ENCODE measurements at regions not wholly inside any gene's neighbourhood (a gene's known extent, or its start where the extent isn't known, plus 50 kb on each side); places are given as distances from the start of the nearest gene placed in this dataset.

- Histone ChIP-seq H3K9me3 (no peaks in the 10 kb centered on the region), H3K4me1 (peaks cover 0 to 9% of the 10 kb centered on the region in 2 donors), H3K4me3 (no peak overlapping the region), H3K27me3 (no peaks in the 10 kb centered on the region), H3K36me3 (no peaks in the 10 kb centered on the region), H3K27ac (no peak overlapping the region)
- DNase-seq (ENCODE audit: low spot score in 2 of 2): no peak
- TF ChIP-seq CTCF (IDR thresholded peaks at IDR 0.05): no peak
- intact Hi-C loops (cut with DNase I): loop anchor here (10.0 kb wide), 1 partner anchor 563 kb away; the partner anchor contains the start of gene CASP8AP2
Observed at GRCh38 chr6:90387383-90387775, 90.7 kb upstream of the BACH2 start.

GRCh38 chr6:90386399-90387382, 90.0 kb upstream of the BACH2 start:
- intact Hi-C loops (cut with DNase I): loop anchor here (10.0 kb wide), 1 partner anchor 562 kb away; the partner anchor contains the start of gene CASP8AP2
- TF ChIP-seq CTCF (IDR thresholded peaks at IDR 0.05): no peak
- no peak for DNase-seq (ENCODE audit: low spot score in 2 of 2)
- H3K27me3 ChIP-seq: no peaks in the 10 kb centered on the region
- H3K9me3 ChIP-seq: no peaks in the 10 kb centered on the region
- peaks cover 0 to 9% of the 10 kb centered on the region in 2 donors for H3K4me1 ChIP-seq
- H3K4me3 ChIP-seq: no peak overlapping the region
- H3K36me3 ChIP-seq: no peaks in the 10 kb centered on the region
- H3K27ac ChIP-seq: no peak overlapping the region

GRCh38 chr6:90385759-90386313, 89.2 kb upstream of the BACH2 start:
- DNase-seq (ENCODE audit: low spot score in 2 of 2): no peak
- no peak overlapping the region for H3K4me3 ChIP-seq
- H3K27me3 ChIP-seq: no peaks in the 10 kb centered on the region
- no peaks in the 10 kb centered on the region for H3K36me3 ChIP-seq
- H3K27ac ChIP-seq: no peak overlapping the region
- intact Hi-C loops (cut with DNase I): loop anchor here (10.0 kb wide), 1 partner anchor 561 kb away; the partner anchor contains the start of gene CASP8AP2
- no peaks in the 10 kb centered on the region for H3K9me3 ChIP-seq
- peaks cover 0 to 9% of the 10 kb centered on the region in 2 donors for H3K4me1 ChIP-seq
- no peak for TF ChIP-seq CTCF (IDR thresholded peaks at IDR 0.05)

- no peaks in the 10 kb centered on the region for H3K36me3 ChIP-seq
- no peak for TF ChIP-seq CTCF (IDR thresholded peaks at IDR 0.05)
- DNase-seq (ENCODE audit: low spot score in 2 of 2): no peak
- peak overlapping the region; percentile 45 to 71 for H3K27ac ChIP-seq
- H3K4me1 ChIP-seq: peaks cover 0 to 9% of the 10 kb centered on the region in 2 donors
- H3K27me3 ChIP-seq: no peaks in the 10 kb centered on the region
- H3K4me3 ChIP-seq: peak overlapping the region in 1 of 2 donors; percentile 13
- intact Hi-C loops (cut with DNase I): loop anchor here (10.0 kb wide), 1 partner anchor 560 kb away; the partner anchor contains the start of gene CASP8AP2
- no peaks in the 10 kb centered on the region for H3K9me3 ChIP-seq
Observed at GRCh38 chr6:90384720-90385119, 88.1 kb upstream of the BACH2 start.

GRCh38 chr6:90383196-90383822, 86.7 kb upstream of the BACH2 start:
- no peaks in the 10 kb centered on the region for H3K9me3 ChIP-seq
- H3K4me3 ChIP-seq: no peak overlapping the region
- peaks cover 0 to 9% of the 10 kb centered on the region in 2 donors for H3K4me1 ChIP-seq
- no peaks in the 10 kb centered on the region for H3K36me3 ChIP-seq
- H3K27me3 ChIP-seq: no peaks in the 10 kb centered on the region
- no peak for TF ChIP-seq CTCF (IDR thresholded peaks at IDR 0.05)
- no peak for DNase-seq (ENCODE audit: low spot score in 2 of 2)
- no peak overlapping the region for H3K27ac ChIP-seq
- intact Hi-C loops (cut with DNase I): loop anchor here (10.0 kb wide), 1 partner anchor 559 kb away; the partner anchor contains the start of gene CASP8AP2
